ENCODE measurements at regions not wholly inside any gene's neighbourhood (a gene's known extent, or its start where the extent isn't known, plus 50 kb on each side); places are given as distances from the start of the nearest gene placed in this dataset.

DNA sequence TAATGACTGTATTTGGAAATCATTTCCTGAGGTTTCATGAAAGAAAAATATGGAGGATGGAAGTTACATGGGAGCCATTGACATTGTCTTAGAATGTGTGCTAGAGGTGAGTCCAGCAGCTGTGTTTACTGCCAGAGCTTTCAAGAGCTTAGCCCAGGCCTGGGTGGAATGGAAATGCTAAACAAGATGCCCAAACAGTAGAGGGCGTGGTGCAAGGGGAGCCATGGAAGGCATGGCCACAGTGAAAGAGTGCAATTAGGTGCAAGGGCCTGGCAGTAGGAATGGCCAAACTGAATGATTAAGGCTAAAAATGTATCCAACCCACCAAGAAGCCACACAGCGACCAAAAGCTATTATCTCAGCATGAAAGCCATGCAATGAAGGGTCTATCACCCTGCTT is 257.7 kb upstream of the NR2F2 start:
- no peak for TF ChIP-seq EZH2phosphoT487 (IDR thresholded peaks at IDR 0.05; ENCODE audit: low read depth)
- TF ChIP-seq, protein P1, sequence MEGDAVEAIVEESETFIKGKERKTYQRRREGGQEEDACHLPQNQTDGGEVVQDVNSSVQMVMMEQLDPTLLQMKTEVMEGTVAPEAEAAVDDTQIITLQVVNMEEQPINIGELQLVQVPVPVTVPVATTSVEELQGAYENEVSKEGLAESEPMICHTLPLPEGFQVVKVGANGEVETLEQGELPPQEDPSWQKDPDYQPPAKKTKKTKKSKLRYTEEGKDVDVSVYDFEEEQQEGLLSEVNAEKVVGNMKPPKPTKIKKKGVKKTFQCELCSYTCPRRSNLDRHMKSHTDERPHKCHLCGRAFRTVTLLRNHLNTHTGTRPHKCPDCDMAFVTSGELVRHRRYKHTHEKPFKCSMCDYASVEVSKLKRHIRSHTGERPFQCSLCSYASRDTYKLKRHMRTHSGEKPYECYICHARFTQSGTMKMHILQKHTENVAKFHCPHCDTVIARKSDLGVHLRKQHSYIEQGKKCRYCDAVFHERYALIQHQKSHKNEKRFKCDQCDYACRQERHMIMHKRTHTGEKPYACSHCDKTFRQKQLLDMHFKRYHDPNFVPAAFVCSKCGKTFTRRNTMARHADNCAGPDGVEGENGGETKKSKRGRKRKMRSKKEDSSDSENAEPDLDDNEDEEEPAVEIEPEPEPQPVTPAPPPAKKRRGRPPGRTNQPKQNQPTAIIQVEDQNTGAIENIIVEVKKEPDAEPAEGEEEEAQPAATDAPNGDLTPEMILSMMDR (IDR thresholded peaks at IDR 0.05; ENCODE audit: low read depth, low read length): no peak
- H4K20me1 ChIP-seq (ENCODE audit: insufficient read depth, low read length): no peaks in the 10 kb centered on the region
- H3K9ac ChIP-seq (ENCODE audit: low read length): no peak overlapping the region
- no peaks in the 10 kb centered on the region for H3K4me1 ChIP-seq (ENCODE audit: low read length)
- H3K27ac ChIP-seq (ENCODE audit: low read length): no peak overlapping the region
- no peaks in the 10 kb centered on the region for H3K36me3 ChIP-seq (replicated peaks; ENCODE audit: low read depth, low read length)
- H3K4me3 ChIP-seq (ENCODE audit: low read length): no peak overlapping the region
- no peak overlapping the region for H3K4me2 ChIP-seq (ENCODE audit: low read length)
- H2AFZ ChIP-seq (ENCODE audit: low read depth, low read length): no peak overlapping the region
- H3K9me3 ChIP-seq (ENCODE audit: insufficient read depth, low read length): no peaks in the 10 kb centered on the region
- no peaks in the 10 kb centered on the region for H3K27me3 ChIP-seq (ENCODE audit: low read depth, low read length)
- no peaks in the 10 kb centered on the region for H3K79me2 ChIP-seq (ENCODE audit: low read length)

GRCh38 chr15:96073908-96074307 is 256.6 kb upstream of the NR2F2 start:
- Histone ChIP-seq H3K9ac (ENCODE audit: low read length) (no peak overlapping the region), H4K20me1 (ENCODE audit: insufficient read depth, low read length) (no peaks in the 10 kb centered on the region), H3K36me3 (replicated peaks; ENCODE audit: low read depth, low read length) (no peaks in the 10 kb centered on the region), H3K27ac (ENCODE audit: low read length) (no peak overlapping the region), H3K79me2 (ENCODE audit: low read length) (no peaks in the 10 kb centered on the region), H3K4me1 (ENCODE audit: low read length) (no peaks in the 10 kb centered on the region), H2AFZ (ENCODE audit: low read depth, low read length) (no peak overlapping the region), H3K9me3 (ENCODE audit: insufficient read depth, low read length) (no peaks in the 10 kb centered on the region), H3K27me3 (ENCODE audit: low read depth, low read length) (no peaks in the 10 kb centered on the region), H3K4me3 (ENCODE audit: low read length) (no peak overlapping the region), H3K4me2 (ENCODE audit: low read length) (no peak overlapping the region)
- no peak for TF ChIP-seq EZH2phosphoT487 (IDR thresholded peaks at IDR 0.05; ENCODE audit: low read depth)
- TF ChIP-seq, protein P1 (IDR thresholded peaks at IDR 0.05; ENCODE audit: low read depth, low read length): no peak

GRCh38 chr15:96075895-96076294 is 254.6 kb upstream of the NR2F2 start:
- TF ChIP-seq EZH2phosphoT487 (IDR thresholded peaks at IDR 0.05; ENCODE audit: low read depth): no peak
- TF ChIP-seq, protein P1 (IDR thresholded peaks at IDR 0.05; ENCODE audit: low read depth, low read length): no peak

GRCh38 chr15:96076350-96076749 is 254.2 kb upstream of the NR2F2 start:
- H3K9me3 ChIP-seq (ENCODE audit: insufficient read depth, low read length): no peaks in the 10 kb centered on the region
- H3K9ac ChIP-seq (ENCODE audit: low read length): no peak overlapping the region
- no peak overlapping the region for H3K4me2 ChIP-seq (ENCODE audit: low read length)
- H3K4me1 ChIP-seq (ENCODE audit: low read length): no peaks in the 10 kb centered on the region
- H2AFZ ChIP-seq (ENCODE audit: low read depth, low read length): no peak overlapping the region
- no peaks in the 10 kb centered on the region for H3K27me3 ChIP-seq (ENCODE audit: low read depth, low read length)
- no peak overlapping the region for H3K27ac ChIP-seq (ENCODE audit: low read length)
- no peaks in the 10 kb centered on the region for H4K20me1 ChIP-seq (ENCODE audit: insufficient read depth, low read length)
- H3K4me3 ChIP-seq (ENCODE audit: low read length): no peak overlapping the region
- no peaks in the 10 kb centered on the region for H3K79me2 ChIP-seq (ENCODE audit: low read length)
- TF ChIP-seq EZH2phosphoT487 (IDR thresholded peaks at IDR 0.05; ENCODE audit: low read depth): no peak
- TF ChIP-seq, protein P1 (IDR thresholded peaks at IDR 0.05; ENCODE audit: low read depth, low read length): no peak
- no peaks in the 10 kb centered on the region for H3K36me3 ChIP-seq (replicated peaks; ENCODE audit: low read depth, low read length)

More at GRCh38 chr15:96075895-96076294, 254.6 kb upstream of the NR2F2 start:
- no peaks in the 10 kb centered on the region for H3K27me3 ChIP-seq (ENCODE audit: low read depth, low read length)
- H3K9ac ChIP-seq (ENCODE audit: low read length): no peak overlapping the region
- H3K36me3 ChIP-seq (replicated peaks; ENCODE audit: low read depth, low read length): no peaks in the 10 kb centered on the region
- no peak overlapping the region for H3K4me3 ChIP-seq (ENCODE audit: low read length)
- H3K79me2 ChIP-seq (ENCODE audit: low read length): no peaks in the 10 kb centered on the region
- H3K9me3 ChIP-seq (ENCODE audit: insufficient read depth, low read length): no peaks in the 10 kb centered on the region
- H4K20me1 ChIP-seq (ENCODE audit: insufficient read depth, low read length): no peaks in the 10 kb centered on the region
- H3K27ac ChIP-seq (ENCODE audit: low read length): no peak overlapping the region
- no peak overlapping the region for H2AFZ ChIP-seq (ENCODE audit: low read depth, low read length)
- no peak overlapping the region for H3K4me2 ChIP-seq (ENCODE audit: low read length)
- H3K4me1 ChIP-seq (ENCODE audit: low read length): no peaks in the 10 kb centered on the region

Data from OCI-LY3 (cell line).